ENCODE measurements at regions not wholly inside any gene's neighbourhood (a gene's known extent, or its start where the extent isn't known, plus 50 kb on each side); places are given as distances from the start of the nearest gene placed in this dataset.

- H3K4me1 ChIP-seq, result no peaks in the 10 kb centered on the region
- no peak overlapping the region for H3K4me3 ChIP-seq
- no peak for DNase-seq (ENCODE audit: extremely low spot score in 2 of 2)
- no peaks in the 10 kb centered on the region for H3K36me3 ChIP-seq
- intact Hi-C loops (cut with DNase I), result no loop called here
- H3K9me3 ChIP-seq, result no peaks in the 10 kb centered on the region
- no peak for TF ChIP-seq POLR2AphosphoS5 (IDR thresholded peaks at IDR 0.05; ENCODE audit: insufficient read depth in 1 of 2, low read depth in 1 of 2)
- no peak for TF ChIP-seq POLR2A (IDR thresholded peaks at IDR 0.05)
- no peak for TF ChIP-seq CTCF (IDR thresholded peaks at IDR 0.05)
- H3K27me3 ChIP-seq, result no peaks in the 10 kb centered on the region
- no peak overlapping the region for H3K27ac ChIP-seq
Observed at GRCh38 chr14:84064316-84065125, 1465.4 kb upstream of the FLRT2 start.

- Histone ChIP-seq H3K27me3 (no peaks in the 10 kb centered on the region), H3K27ac (no peak overlapping the region), H3K4me3 (no peak overlapping the region), H3K9me3 (no peaks in the 10 kb centered on the region), H3K4me1 (no peaks in the 10 kb centered on the region), H3K36me3 (no peaks in the 10 kb centered on the region)
- TF ChIP-seq POLR2A (IDR thresholded peaks at IDR 0.05), result no peak
- no peak for TF ChIP-seq POLR2AphosphoS5 (IDR thresholded peaks at IDR 0.05; ENCODE audit: insufficient read depth in 1 of 2, low read depth in 1 of 2)
- TF ChIP-seq CTCF (IDR thresholded peaks at IDR 0.05), result no peak
- intact Hi-C loops (cut with DNase I), result no loop called here
- DNase-seq (ENCODE audit: extremely low spot score in 2 of 2), result no peak
Observed at GRCh38 chr14:84065811-84066210, 1464.1 kb upstream of the FLRT2 start.

- no peaks in the 10 kb centered on the region for H3K9me3 ChIP-seq
- no peak for TF ChIP-seq POLR2AphosphoS5 (IDR thresholded peaks at IDR 0.05; ENCODE audit: insufficient read depth in 1 of 2, low read depth in 1 of 2)
- H3K4me3 ChIP-seq, result no peak overlapping the region
- no peaks in the 10 kb centered on the region for H3K4me1 ChIP-seq
- no peak for DNase-seq (ENCODE audit: extremely low spot score in 2 of 2)
- intact Hi-C loops (cut with DNase I), result no loop called here
- H3K27ac ChIP-seq, result no peak overlapping the region
- no peaks in the 10 kb centered on the region for H3K27me3 ChIP-seq
- no peaks in the 10 kb centered on the region for H3K36me3 ChIP-seq
Observed at GRCh38 chr14:84068288-84068687, 1461.7 kb upstream of the FLRT2 start.

DNA sequence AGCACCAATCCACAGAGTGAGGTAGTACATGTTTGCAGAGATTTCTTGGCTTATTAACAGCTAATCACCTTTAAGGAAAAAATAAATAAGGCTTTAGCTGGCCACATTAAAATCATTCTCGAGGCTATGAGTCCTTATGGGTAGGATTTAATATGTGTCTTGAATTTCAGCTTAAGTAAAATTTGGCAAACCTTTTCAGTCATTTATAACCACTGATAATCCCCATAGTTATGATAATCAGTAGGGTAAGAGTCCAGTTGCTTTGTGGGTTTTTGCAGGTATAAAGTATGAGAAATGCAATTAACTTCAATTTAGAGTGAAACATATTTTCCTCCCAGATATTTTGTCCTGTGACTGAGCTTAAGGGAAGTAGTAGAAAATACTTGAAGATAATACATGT lies 1458.9 kb upstream of the FLRT2 start:
- H3K4me3 ChIP-seq, result no peak overlapping the region
- no peaks in the 10 kb centered on the region for H3K9me3 ChIP-seq
- intact Hi-C loops (cut with DNase I), result no loop called here
- TF ChIP-seq POLR2AphosphoS5 (IDR thresholded peaks at IDR 0.05; ENCODE audit: insufficient read depth in 1 of 2, low read depth in 1 of 2), result no peak
- no peak for TF ChIP-seq CTCF (IDR thresholded peaks at IDR 0.05)
- no peak for TF ChIP-seq POLR2A (IDR thresholded peaks at IDR 0.05)
- H3K27ac ChIP-seq, result no peak overlapping the region
- no peaks in the 10 kb centered on the region for H3K27me3 ChIP-seq
- DNase-seq (ENCODE audit: extremely low spot score in 2 of 2), result no peak
- H3K4me1 ChIP-seq, result no peaks in the 10 kb centered on the region
- H3K36me3 ChIP-seq, result no peaks in the 10 kb centered on the region

DNA sequence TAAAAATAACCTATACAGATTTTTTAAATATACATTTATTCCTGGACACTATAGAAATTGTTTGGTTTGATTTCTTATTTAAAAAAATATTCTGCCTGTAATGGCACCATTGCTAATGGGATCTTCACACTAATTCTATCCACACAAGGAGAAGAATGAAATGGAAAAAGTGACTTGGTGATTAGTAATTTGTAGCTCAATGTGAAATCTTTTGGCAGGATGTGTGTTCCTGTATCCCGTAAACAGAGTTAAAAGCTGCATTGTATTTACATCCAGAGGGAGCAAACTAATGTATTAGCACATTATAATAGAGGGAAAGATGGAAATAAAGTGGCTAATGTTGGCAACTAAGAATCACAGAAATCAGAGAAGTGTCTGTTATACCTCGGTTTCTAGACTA lies 1455.3 kb upstream of the FLRT2 start:
- no peak overlapping the region for H3K4me3 ChIP-seq
- DNase-seq (ENCODE audit: extremely low spot score in 2 of 2), result no peak
- no peak overlapping the region for H3K27ac ChIP-seq
- no peaks in the 10 kb centered on the region for H3K4me1 ChIP-seq
- no peaks in the 10 kb centered on the region for H3K27me3 ChIP-seq
- H3K9me3 ChIP-seq, result no peaks in the 10 kb centered on the region
- TF ChIP-seq CTCF (IDR thresholded peaks at IDR 0.05), result no peak
- TF ChIP-seq POLR2AphosphoS5 (IDR thresholded peaks at IDR 0.05; ENCODE audit: insufficient read depth in 1 of 2, low read depth in 1 of 2), result no peak
- TF ChIP-seq POLR2A (IDR thresholded peaks at IDR 0.05), result no peak
- no peaks in the 10 kb centered on the region for H3K36me3 ChIP-seq
- intact Hi-C loops (cut with DNase I), result no loop called here

Data from vagina (tissue), 2 donors.